Activated CD4-positive, alpha-beta T cell treated with anti-CD3 and anti-CD28 coated beads, Interleukin-2, amount 50 U/mL, for 24 hours (primary cell): ENCODE measurements at regions not wholly inside any gene's neighbourhood (a gene's known extent, or its start where the extent isn't known, plus 50 kb on each side); places are given as distances from the start of the nearest gene placed in this dataset.

Experiments
- DNase-seq, 2 donors: peaks; one replicate each; pipeline ENCODE4 v3.0.0-alpha.2; 2020; ENCODE audit warnings: low read depth in 1 of 2, low spot score in 1 of 2

- DNase-seq, result no peak
These were observed 225.7 kb downstream of the ACKR3 start for GRCh38 chr2:236795169-236795860.

- no peak for DNase-seq
These were observed 226.2 kb downstream of the ACKR3 start for GRCh38 chr2:236795861-236796219.

GRCh38 chr2:236796236-236796635, 226.6 kb downstream of the ACKR3 start:
- DNase-seq, result no peak

- no peak for DNase-seq
These were observed 227.8 kb downstream of the ACKR3 start for GRCh38 chr2:236797411-236797810.

- DNase-seq, result no peak
These were observed 228.9 kb downstream of the ACKR3 start for GRCh38 chr2:236798491-236798890.

- no peak for DNase-seq
These were observed 229.9 kb downstream of the ACKR3 start for GRCh38 chr2:236799391-236800026.

- no peak for DNase-seq
These were observed 233.2 kb downstream of the ACKR3 start for GRCh38 chr2:236802862-236803261.

- no peak for DNase-seq
These were observed 234.0 kb downstream of the ACKR3 start for GRCh38 chr2:236803621-236804020.

- DNase-seq, result no peak
These were observed 236.3 kb downstream of the ACKR3 start for GRCh38 chr2:236805800-236806531.

- DNase-seq, result no peak
These were observed 240.1 kb downstream of the ACKR3 start for GRCh38 chr2:236809716-236810115.

- DNase-seq, result no peak
These were observed 241.5 kb downstream of the ACKR3 start for GRCh38 chr2:236811062-236811656.

GRCh38 chr2:236813766-236814165, 244.1 kb downstream of the ACKR3 start:
- no peak for DNase-seq

GRCh38 chr2:236814593-236814992, 245.0 kb downstream of the ACKR3 start:
- DNase-seq, result no peak

GRCh38 chr2:236815746-236816145, 246.1 kb downstream of the ACKR3 start:
- no peak for DNase-seq

GRCh38 chr2:236816197-236817170, 246.9 kb downstream of the ACKR3 start:
- DNase-seq, result no peak

- DNase-seq, result no peak
These were observed 248.8 kb downstream of the ACKR3 start for GRCh38 chr2:236818281-236819045.

- DNase-seq, result no peak
These were observed 249.8 kb downstream of the ACKR3 start for GRCh38 chr2:236819275-236820002.

- DNase-seq, result no peak
These were observed 251.2 kb downstream of the ACKR3 start for GRCh38 chr2:236820763-236821344.

GRCh38 chr2:236823041-236823629, 253.5 kb downstream of the ACKR3 start:
- DNase-seq, result no peak
